ENCODE measurements at regions not wholly inside any gene's neighbourhood (a gene's known extent, or its start where the extent isn't known, plus 50 kb on each side); places are given as distances from the start of the nearest gene placed in this dataset.

DNA sequence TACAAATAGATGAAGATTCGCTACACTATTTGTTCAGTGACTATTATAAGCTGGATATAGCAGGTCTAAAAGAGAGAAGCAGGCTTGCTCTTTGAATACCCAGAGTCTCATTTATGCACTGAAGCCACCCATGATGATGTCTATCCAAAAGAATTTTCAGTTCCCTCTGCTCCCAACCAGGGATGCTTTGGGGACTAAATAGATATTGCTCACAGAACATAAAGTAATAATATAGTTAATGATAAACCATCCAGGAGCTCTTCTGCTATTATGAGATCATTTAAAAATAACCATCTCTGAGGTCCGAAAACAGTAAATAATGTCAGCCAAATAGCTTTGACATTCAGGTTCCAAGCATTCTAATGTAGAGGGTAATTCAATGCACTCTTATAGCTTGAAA, 875.4 kb downstream of the SORCS3 start:
- TF ChIP-seq, protein P1, sequence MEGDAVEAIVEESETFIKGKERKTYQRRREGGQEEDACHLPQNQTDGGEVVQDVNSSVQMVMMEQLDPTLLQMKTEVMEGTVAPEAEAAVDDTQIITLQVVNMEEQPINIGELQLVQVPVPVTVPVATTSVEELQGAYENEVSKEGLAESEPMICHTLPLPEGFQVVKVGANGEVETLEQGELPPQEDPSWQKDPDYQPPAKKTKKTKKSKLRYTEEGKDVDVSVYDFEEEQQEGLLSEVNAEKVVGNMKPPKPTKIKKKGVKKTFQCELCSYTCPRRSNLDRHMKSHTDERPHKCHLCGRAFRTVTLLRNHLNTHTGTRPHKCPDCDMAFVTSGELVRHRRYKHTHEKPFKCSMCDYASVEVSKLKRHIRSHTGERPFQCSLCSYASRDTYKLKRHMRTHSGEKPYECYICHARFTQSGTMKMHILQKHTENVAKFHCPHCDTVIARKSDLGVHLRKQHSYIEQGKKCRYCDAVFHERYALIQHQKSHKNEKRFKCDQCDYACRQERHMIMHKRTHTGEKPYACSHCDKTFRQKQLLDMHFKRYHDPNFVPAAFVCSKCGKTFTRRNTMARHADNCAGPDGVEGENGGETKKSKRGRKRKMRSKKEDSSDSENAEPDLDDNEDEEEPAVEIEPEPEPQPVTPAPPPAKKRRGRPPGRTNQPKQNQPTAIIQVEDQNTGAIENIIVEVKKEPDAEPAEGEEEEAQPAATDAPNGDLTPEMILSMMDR (IDR thresholded peaks at IDR 0.05; ENCODE audit: unreplicated experiment in 3 of 3), result no peak
- H3K27me3 Mint-ChIP-seq (ENCODE audit: low read depth), result no peaks in the 10 kb centered on the region
- H3K4me3 Mint-ChIP-seq, result no peak overlapping the region
- no peaks in the 10 kb centered on the region for H3K36me3 Mint-ChIP-seq (ENCODE audit: low read depth)
- no peaks in the 10 kb centered on the region for H3K4me1 Mint-ChIP-seq
- no peak overlapping the region for H3K27ac Mint-ChIP-seq
- no peaks in the 10 kb centered on the region for H3K9me3 Mint-ChIP-seq

DNA sequence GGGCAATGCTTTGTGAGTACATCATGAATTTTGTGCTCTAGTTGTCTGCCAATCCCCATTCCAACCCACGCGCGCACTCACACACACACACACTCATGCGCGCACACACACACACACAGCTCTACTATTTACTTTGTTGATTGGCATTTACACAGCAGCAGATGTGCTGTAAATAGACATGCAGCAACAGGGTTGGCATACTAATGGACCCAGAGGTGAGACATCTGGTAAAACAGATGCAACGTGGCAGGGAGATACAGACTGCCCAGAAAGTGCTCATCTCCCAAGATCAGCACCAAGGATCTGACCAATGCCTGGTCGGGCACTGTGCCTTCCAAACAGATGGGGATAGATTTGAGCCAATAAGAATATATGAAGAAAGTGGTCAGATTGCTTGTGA, 873.0 kb downstream of the SORCS3 start:
- Mint-ChIP-seq H3K9me3 (no peaks in the 10 kb centered on the region), H3K27me3 (ENCODE audit: low read depth) (no peaks in the 10 kb centered on the region), H3K4me3 (no peak overlapping the region), H3K36me3 (ENCODE audit: low read depth) (no peaks in the 10 kb centered on the region), H3K4me1 (no peaks in the 10 kb centered on the region), H3K27ac (no peak overlapping the region)
- TF ChIP-seq, protein P1 (IDR thresholded peaks at IDR 0.05; ENCODE audit: unreplicated experiment in 3 of 3), result no peak

DNA sequence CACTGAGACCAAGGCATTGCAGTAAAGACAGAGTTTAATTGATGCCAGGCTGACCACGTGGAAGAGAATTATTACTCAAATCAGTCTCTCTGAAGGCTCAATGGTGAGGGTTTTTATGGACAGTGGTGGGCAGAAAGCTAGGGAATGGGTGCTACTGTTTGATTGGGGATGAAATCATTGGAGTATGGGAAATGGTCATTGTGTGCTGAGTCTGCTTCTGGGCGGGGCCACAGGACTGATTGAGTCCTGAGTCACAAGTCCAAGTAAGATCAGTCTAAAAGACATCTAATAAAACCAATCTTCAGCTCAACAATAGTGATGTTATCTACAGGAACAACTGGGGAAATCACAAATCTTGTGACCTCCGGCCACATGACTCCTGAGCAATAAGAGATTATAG, 868.4 kb downstream of the SORCS3 start:
- Mint-ChIP-seq H3K27me3 (ENCODE audit: low read depth) (no peaks in the 10 kb centered on the region), H3K27ac (no peak overlapping the region), H3K4me3 (no peak overlapping the region), H3K9me3 (no peaks in the 10 kb centered on the region), H3K4me1 (no peaks in the 10 kb centered on the region), H3K36me3 (ENCODE audit: low read depth) (no peaks in the 10 kb centered on the region)
- TF ChIP-seq, protein P1 (IDR thresholded peaks at IDR 0.05; ENCODE audit: unreplicated experiment in 3 of 3), result no peak

DNA sequence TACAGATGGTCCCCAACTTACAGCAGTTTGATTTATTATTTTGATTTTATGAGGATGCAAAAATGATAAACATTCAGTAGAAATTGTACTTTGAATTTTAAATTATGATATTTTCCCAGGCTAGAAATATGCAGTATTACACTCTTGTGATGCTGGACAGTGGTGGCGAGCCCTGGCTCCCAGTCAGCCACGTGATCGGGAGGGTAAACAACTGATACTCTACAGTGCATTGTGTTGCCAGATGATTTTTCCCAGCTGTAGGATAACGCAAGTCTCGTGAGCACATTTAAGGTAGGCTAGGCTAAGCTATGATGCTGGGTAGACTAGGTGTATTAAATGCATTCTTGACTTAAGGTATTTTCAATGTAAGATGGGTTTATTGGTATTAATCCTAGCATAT, 865.2 kb downstream of the SORCS3 start:
- Mint-ChIP-seq H3K4me1 (no peaks in the 10 kb centered on the region), H3K9me3 (no peaks in the 10 kb centered on the region), H3K4me3 (no peak overlapping the region), H3K27ac (no peak overlapping the region), H3K27me3 (ENCODE audit: low read depth) (no peaks in the 10 kb centered on the region), H3K36me3 (ENCODE audit: low read depth) (no peaks in the 10 kb centered on the region)
- TF ChIP-seq, protein P1 (IDR thresholded peaks at IDR 0.05; ENCODE audit: unreplicated experiment in 3 of 3), result no peak

DNA sequence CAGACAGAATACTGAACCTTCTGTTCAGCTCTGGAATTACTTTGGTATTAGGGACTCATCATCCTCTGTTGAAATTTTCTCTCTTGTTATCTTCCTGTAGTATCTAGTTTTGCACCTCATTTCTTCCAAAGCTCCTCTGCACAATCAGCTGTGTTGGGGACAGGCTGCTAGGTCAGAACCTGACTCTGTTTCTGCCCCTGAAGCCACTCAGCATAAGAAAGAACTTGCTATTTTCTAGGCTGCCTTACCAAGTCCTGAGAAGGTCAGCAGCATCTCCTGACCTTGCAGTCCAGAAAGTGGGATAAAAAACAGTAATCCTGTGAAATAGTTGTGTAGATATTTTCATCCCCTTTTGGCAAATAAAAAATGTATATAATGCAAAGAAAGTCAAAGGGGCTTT, 862.6 kb downstream of the SORCS3 start:
- TF ChIP-seq, protein P1 (IDR thresholded peaks at IDR 0.05; ENCODE audit: unreplicated experiment in 3 of 3), result no peak
- Mint-ChIP-seq H3K27me3 (ENCODE audit: low read depth) (no peaks in the 10 kb centered on the region), H3K9me3 (peaks cover 2% of the 10 kb centered on the region), H3K4me3 (no peak overlapping the region), H3K36me3 (ENCODE audit: low read depth) (no peaks in the 10 kb centered on the region), H3K4me1 (no peaks in the 10 kb centered on the region), H3K27ac (no peak overlapping the region)

DNA sequence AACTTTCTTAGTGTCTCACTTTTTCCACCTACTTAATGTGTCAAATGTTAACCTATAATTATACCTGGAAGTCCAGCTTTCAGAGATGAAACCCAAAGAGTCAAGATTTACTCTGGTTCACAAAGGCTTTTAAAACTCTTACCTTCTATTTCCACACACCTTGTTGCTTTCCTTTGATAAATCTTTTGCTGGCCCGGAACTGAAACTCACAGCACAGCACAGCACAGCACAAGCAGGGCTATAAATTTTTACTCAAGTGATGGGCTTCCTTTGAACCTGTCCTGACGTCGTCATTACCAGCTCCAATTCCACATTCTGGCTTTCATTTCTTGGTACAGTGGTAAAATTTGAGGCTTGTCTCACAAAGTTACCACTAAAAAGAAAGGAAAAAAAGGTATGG, 861.0 kb downstream of the SORCS3 start:
- no peaks in the 10 kb centered on the region for H3K27me3 Mint-ChIP-seq (ENCODE audit: low read depth)
- H3K4me3 Mint-ChIP-seq, result no peak overlapping the region
- no peaks in the 10 kb centered on the region for H3K36me3 Mint-ChIP-seq (ENCODE audit: low read depth)
- H3K4me1 Mint-ChIP-seq, result no peaks in the 10 kb centered on the region
- H3K27ac Mint-ChIP-seq, result no peak overlapping the region
- peaks cover 2% of the 10 kb centered on the region for H3K9me3 Mint-ChIP-seq
- TF ChIP-seq, protein P1 (IDR thresholded peaks at IDR 0.05; ENCODE audit: unreplicated experiment in 3 of 3), result no peak
